Retinal pigment epithelial cell (primary cell): ENCODE measurements at regions not wholly inside any gene's neighbourhood (a gene's known extent, or its start where the extent isn't known, plus 50 kb on each side); places are given as distances from the start of the nearest gene placed in this dataset.

Experiments used
- DNase-seq: peaks from one replicate; pipeline ENCODE4 v3.0.0-alpha.2; 2010; ENCODE audit warnings: low read depth
- H3K4me3 ChIP-seq: 2 replicates; pipeline ENCODE4 v1.5.1; 2011; ENCODE audit warnings: mild to moderate bottlenecking, low read length, control low read depth, moderate library complexity
- TF ChIP-seq, protein P1 (sequence below): conservative IDR thresholded peaks from 2 replicates; pipeline ENCODE4 v1.5.1; 2011; ENCODE audit warnings: low read depth, low read length, control low read depth, inconsistent platforms

DNA sequence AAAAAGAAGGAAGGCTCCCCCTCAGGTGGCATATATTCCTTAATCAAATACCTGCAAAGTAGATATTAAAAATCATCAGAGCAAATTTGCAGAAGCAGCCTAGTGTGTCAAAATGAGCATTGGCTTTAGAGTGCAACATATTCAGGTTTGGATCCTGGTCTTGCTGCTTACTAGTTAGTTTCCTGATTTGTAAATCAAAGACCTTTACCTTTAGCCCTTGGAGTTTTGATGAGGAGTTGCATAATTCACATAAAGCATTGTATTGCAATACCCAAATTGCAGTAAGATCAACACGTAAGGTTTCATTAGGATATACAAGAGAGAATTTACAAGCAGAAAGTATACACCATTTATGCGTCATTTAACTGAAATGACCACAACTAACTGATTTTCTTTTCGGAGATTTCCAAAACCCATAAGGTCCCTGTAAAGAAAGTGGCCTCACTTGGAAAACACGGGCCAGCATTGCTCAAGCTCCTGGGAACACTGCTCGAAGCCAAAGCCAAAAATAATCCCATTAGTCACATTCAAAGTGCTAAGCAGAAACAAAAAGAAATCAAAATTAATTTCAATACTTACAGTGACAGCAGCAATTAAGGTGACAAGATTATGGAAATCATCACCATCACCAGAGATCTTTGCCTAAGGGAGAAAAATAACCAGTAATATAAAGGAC, 415.9 kb upstream of the ERCC4 start:
- no peak for DNase-seq

DNA sequence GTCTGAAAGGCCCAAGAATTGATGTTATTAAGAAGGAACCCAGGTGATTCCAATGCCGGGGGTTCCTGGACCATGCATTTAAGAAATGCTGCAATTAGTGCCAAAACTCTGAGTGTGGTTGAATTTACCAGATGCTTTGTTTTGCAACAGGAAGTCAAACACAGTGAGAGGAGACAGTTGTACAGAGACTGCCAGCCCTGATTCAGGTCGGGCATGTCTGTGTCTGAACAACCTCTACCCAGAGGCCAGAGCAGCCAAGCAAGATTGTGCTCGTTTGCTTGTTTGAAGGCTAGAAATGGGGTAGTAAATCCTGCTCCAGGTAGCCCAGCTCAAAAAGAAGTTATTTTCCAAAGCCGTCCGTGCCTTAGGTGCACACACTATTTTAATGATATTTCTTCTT, 412.4 kb upstream of the ERCC4 start:
- no peak overlapping the region for H3K4me3 ChIP-seq
- DNase-seq = no peak
- TF ChIP-seq, protein P1, sequence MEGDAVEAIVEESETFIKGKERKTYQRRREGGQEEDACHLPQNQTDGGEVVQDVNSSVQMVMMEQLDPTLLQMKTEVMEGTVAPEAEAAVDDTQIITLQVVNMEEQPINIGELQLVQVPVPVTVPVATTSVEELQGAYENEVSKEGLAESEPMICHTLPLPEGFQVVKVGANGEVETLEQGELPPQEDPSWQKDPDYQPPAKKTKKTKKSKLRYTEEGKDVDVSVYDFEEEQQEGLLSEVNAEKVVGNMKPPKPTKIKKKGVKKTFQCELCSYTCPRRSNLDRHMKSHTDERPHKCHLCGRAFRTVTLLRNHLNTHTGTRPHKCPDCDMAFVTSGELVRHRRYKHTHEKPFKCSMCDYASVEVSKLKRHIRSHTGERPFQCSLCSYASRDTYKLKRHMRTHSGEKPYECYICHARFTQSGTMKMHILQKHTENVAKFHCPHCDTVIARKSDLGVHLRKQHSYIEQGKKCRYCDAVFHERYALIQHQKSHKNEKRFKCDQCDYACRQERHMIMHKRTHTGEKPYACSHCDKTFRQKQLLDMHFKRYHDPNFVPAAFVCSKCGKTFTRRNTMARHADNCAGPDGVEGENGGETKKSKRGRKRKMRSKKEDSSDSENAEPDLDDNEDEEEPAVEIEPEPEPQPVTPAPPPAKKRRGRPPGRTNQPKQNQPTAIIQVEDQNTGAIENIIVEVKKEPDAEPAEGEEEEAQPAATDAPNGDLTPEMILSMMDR = no peak

More for the DNA sequence above, 415.9 kb upstream of the ERCC4 start:
- H3K4me3 ChIP-seq = no peak overlapping the region
- TF ChIP-seq, protein P1 = no peak

DNA sequence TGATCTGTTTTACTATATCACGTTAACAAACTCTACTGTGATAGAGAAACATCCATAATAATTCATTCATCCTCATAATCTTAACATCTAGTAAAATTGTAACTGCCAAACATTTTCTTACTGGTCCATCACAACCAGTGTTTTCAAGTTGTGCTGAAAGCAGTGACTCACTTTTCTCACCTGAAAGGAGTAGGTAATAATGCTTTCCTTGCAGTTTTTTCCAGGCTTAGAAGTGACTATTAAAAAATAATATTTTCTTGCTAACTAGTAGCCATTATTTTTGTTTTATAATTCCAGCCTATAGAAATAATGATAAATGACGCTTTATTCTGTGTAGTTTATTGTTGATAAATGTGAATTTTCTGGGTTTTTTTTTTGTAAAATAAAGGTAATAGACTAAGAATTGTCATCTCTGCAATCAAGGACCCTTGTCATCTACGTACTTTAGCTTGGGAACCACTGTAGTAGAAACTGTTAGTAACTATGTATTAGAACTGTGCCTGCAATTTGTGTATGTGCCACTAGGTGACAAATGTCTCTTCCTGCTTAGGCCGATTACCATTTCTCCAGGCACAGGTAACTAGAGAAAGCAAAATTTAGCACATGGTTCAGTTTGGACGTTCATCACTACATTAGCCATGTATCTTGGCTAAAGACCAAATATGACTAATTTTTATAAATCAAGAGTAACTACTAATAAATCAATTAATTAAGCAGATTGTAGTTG, 409.4 kb upstream of the ERCC4 start:
- TF ChIP-seq, protein P1 = peak; percentile 18
- H3K4me3 ChIP-seq = no peak overlapping the region
- DNase-seq = no peak

DNA sequence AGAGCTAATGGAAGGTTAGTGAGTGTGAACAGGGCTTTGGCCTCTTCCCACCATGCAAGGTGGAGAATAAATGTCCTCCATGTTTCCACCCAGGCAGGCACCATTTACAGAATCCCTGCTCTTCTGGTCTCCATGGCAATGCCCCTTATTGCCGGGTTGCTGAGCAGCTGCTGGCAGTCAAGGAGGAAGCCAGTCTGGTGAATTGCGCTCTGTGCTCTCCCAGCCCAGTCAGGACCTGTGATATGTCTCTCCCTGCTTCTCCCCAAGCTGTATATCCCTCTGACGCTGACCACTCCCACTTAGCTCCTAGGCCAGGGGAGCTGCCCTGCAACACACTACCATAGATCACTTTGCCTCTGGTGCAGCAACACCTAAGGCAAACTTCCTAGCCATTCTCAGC, 402.1 kb upstream of the ERCC4 start:
- TF ChIP-seq, protein P1 = no peak
- DNase-seq = no peak

DNA sequence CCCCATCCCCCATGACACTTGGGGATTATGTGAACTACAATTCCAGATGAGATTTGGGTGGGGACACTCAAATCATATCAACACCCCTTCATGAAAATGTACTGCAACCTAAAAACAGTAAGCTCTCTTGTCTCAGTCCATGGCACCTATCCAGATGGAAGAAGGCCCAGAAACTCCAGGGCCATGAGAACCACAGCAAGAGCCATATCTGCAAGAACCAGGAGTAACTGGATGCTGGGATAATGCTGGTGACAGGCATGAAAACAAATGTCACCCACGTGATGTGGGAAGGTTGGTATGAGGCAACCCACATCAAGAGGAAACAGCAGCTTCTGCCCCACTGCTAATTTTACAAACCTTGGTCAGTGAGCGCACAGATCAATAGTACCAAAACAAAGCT, 400.1 kb upstream of the ERCC4 start:
- no peak for DNase-seq
- H3K4me3 ChIP-seq = no peak overlapping the region
- TF ChIP-seq, protein P1 = no peak

More for the DNA sequence above, 402.1 kb upstream of the ERCC4 start:
- no peak overlapping the region for H3K4me3 ChIP-seq

DNA sequence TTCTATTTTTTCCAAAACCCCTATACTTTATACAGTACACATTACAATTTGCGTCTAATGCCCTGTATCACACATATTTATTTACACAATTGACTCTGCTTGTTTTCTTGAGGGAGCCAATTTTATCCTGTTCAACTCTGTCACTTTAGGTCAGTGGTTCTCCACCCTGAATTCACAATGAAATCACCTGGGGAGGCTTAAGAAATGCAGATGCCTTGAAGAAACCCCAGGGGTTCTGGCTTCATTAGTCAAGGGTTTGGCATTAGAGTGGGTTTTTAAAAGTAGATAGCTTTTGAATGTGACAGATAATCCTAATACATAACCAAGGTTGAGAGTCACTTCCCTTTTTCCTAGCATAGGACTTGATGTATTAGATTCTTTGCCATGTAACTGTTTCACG, 398.6 kb upstream of the ERCC4 start:
- no peak for DNase-seq
- TF ChIP-seq, protein P1 = no peak
- H3K4me3 ChIP-seq = no peak overlapping the region

DNA sequence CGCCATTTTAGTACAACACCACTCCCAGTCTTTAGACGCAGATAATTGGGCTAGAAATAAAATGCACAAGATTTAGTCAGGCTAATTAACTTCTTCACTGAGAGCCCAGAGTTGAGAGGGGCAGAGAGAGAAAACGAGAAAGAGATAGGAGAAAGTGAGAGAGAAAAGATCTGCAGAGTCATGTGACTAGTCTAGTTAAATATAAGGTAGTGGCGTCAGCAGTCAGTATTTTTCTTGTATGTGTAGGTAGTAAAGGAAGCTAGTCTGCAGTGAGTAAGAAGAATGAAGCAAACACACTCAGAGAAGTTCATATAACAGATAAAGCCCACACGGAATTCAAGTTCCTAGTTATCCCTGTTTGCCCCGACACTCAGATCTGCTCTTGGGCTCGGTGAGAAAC, 392.6 kb upstream of the ERCC4 start:
- no peak overlapping the region for H3K4me3 ChIP-seq
- DNase-seq = no peak
- TF ChIP-seq, protein P1 = no peak
